SK-N-SH (cell line): ENCODE measurements at regions not wholly inside any gene's neighbourhood (a gene's known extent, or its start where the extent isn't known, plus 50 kb on each side); places are given as distances from the start of the nearest gene placed in this dataset.

ENCODE experiments used
- CTCF ChIA-PET: fragments of 300-600, 350-600 bp; formaldehyde crosslinking; extraction: SDS; loops from one replicate; lab custom pipeline; 2021; lab: Yijun Ruan, JAX
- POLR2A ChIA-PET: fragments of 350-600 bp; sonication (Branson Sonifier 250); formaldehyde crosslinking; extraction: SDS; loops from one replicate; lab custom pipeline; 2020; ENCODE audit warnings: antibody characterized with exemption, inconsistent platforms; lab: Yijun Ruan, JAX
- DNase-seq: peaks from one replicate; pipeline ENCODE4 v3.0.0; 2012
- H2AFZ ChIP-seq: fragments of 200-600 bp; sonication (generic); 2 replicates; pipeline ENCODE4 v1.8.1; 2016; ENCODE audit warnings: antibody characterized with exemption, mild to moderate bottlenecking, low read depth
- H3F3A ChIP-seq: fragments of 200-600 bp; sonication (generic); replicated peaks from 2 replicates; pipeline ENCODE3; 2016; ENCODE audit warnings: antibody characterized with exemption, mild to moderate bottlenecking; ENCODE audit not compliant: insufficient read depth
- H3K27ac ChIP-seq, 2 experiments: fragments of 200-500 bp in 1 of 2; fragments of 200-600 bp in 1 of 2; sonication (Bioruptor generic) in 1 of 2; sonication (generic), shearing (Covaris generic) in 1 of 2; 2 replicates each; pipeline versions ENCODE4 v1.5.1 to v1.6.1; 2014 to 2016; ENCODE audit warnings: low read depth in 2 of 2, inconsistent platforms in 1 of 2, low read length in 1 of 2, mild to moderate bottlenecking in 1 of 2, mixed read lengths in 1 of 2
- H3K27me3 ChIP-seq: fragments of 200-600 bp; sonication (generic), shearing (Covaris generic); 2 replicates; pipeline ENCODE4 v1.6.1; 2016; ENCODE audit warnings: mixed run types; ENCODE audit not compliant: insufficient read depth
- H3K36me3 ChIP-seq, 2 experiments: fragments of 200-500 bp in 1 of 2; fragments of 200-600 bp in 1 of 2; sonication (Bioruptor generic) in 1 of 2; sonication (generic) in 1 of 2; replicated peaks in 1 of 2; 2 replicates each; pipeline versions ENCODE3 to v1.5.1; 2014 to 2016; ENCODE audit warnings: low read length in 1 of 2, mild to moderate bottlenecking in 1 of 2; ENCODE audit not compliant: insufficient read depth in 2 of 2, control insufficient read depth in 1 of 2
- H3K4me1 ChIP-seq, 2 experiments: fragments of 200-500 bp in 1 of 2; fragments of 200-600 bp in 1 of 2; sonication (Bioruptor generic) in 1 of 2; sonication (generic), shearing (Covaris generic) in 1 of 2; 2 replicates each; pipeline versions ENCODE4 v1.5.1 to v1.6.1; 2014 to 2016; ENCODE audit warnings: low read depth in 1 of 2, low read length in 1 of 2, mixed run types in 1 of 2; ENCODE audit not compliant: insufficient read depth in 2 of 2, control insufficient read depth in 1 of 2
- H3K4me2 ChIP-seq: fragments of 200-600 bp; sonication (generic), shearing (Covaris generic); 2 replicates; pipeline ENCODE4 v1.6.1; 2017; ENCODE audit warnings: mixed run types
- H3K4me3 ChIP-seq, 2 experiments: fragments of 200-500 bp in 1 of 2; fragments of 200-600 bp in 1 of 2; sonication (Bioruptor generic) in 1 of 2; sonication (generic), shearing (Covaris generic) in 1 of 2; 2 replicates each; pipeline versions ENCODE4 v1.5.1 to v1.8.1; 2014 to 2016; ENCODE audit warnings: low read depth in 2 of 2, inconsistent platforms in 1 of 2, low read length in 1 of 2, mild to moderate bottlenecking in 1 of 2, mixed read lengths in 1 of 2, moderate library complexity in 1 of 2
- H3K79me2 ChIP-seq: fragments of 200-600 bp; sonication (generic); 2 replicates; pipeline ENCODE4 v1.8.1; 2017; ENCODE audit warnings: mild to moderate bottlenecking; ENCODE audit not compliant: insufficient read depth
- H3K9ac ChIP-seq: fragments of 200-600 bp; sonication (generic); 2 replicates; pipeline ENCODE4 v1.6.1; 2017; ENCODE audit warnings: mixed run types
- H3K9me2 ChIP-seq: fragments of 200-600 bp; sonication (generic); 2 replicates; pipeline ENCODE4 v1.6.1; 2017; ENCODE audit warnings: mixed run types
- H3K9me3 ChIP-seq: fragments of 200-600 bp; sonication (generic); 2 replicates; pipeline ENCODE4 v1.6.1; 2017; ENCODE audit warnings: mixed run types, mild to moderate bottlenecking, moderate library complexity
- H4K20me1 ChIP-seq: fragments of 200-600 bp; sonication (generic); 2 replicates; pipeline ENCODE4 v1.6.1; 2017; ENCODE audit warnings: mild to moderate bottlenecking, mixed run types; ENCODE audit not compliant: insufficient read depth
- ELF1 ChIP-seq: IDR thresholded peaks from 2 replicates; pipeline ENCODE4 v1.4.0; 2012
- EP300 ChIP-seq, 2 experiments: IDR thresholded peaks; 2 replicates each; pipeline versions ENCODE4 v1.4.0 to v1.6.1; 2012; ENCODE audit warnings: borderline replicate concordance in 1 of 2, low read depth in 1 of 2, low read length in 1 of 2
- EZH2phosphoT487 ChIP-seq: fragments of 200-600 bp; sonication (generic); IDR thresholded peaks from 2 replicates; pipeline ENCODE4 v1.6.1; 2017; ENCODE audit warnings: low read depth, mixed run types, mild to moderate bottlenecking, antibody characterized with exemption, moderate library complexity, borderline replicate concordance
- FOSL2 ChIP-seq: IDR thresholded peaks from 2 replicates; pipeline ENCODE4 v1.4.0; 2012; ENCODE audit warnings: low read depth, mild to moderate bottlenecking, moderate library complexity, borderline replicate concordance
- FOXJ3 ChIP-seq: sonication (generic); formaldehyde crosslinking; IDR thresholded peaks from 2 replicates; pipeline ENCODE4 v1.5.1; 2020; ENCODE audit warnings: mild to moderate bottlenecking, missing genetic modification reagents
- GABPA ChIP-seq: IDR thresholded peaks from 2 replicates; pipeline ENCODE4 v1.4.0; 2012; ENCODE audit warnings: low read depth, mild to moderate bottlenecking
- GATA2 ChIP-seq: sonication (generic); formaldehyde crosslinking; IDR thresholded peaks from 2 replicates; pipeline ENCODE4 v1.5.0; 2020; ENCODE audit warnings: mild to moderate bottlenecking, missing genetic modification reagents
- JUND ChIP-seq: IDR thresholded peaks from 2 replicates; pipeline ENCODE4 v1.4.0; 2012
- MEF2A ChIP-seq: IDR thresholded peaks from 2 replicates; pipeline ENCODE4 v1.4.0; 2012; ENCODE audit warnings: low read depth, borderline replicate concordance
- MXI1 ChIP-seq: IDR thresholded peaks from 2 replicates; pipeline ENCODE4 v1.6.1; 2012; ENCODE audit warnings: mild to moderate bottlenecking, low read depth, low read length, improper control_type of control experiment
- NRF1 ChIP-seq: IDR thresholded peaks from 2 replicates; pipeline ENCODE4 v1.6.1; 2012; ENCODE audit warnings: low read depth, mild to moderate bottlenecking, low read length
- RAD21 ChIP-seq: IDR thresholded peaks from 2 replicates; pipeline ENCODE4 v1.6.1; 2012; ENCODE audit warnings: mild to moderate bottlenecking, low read length
- RXRA ChIP-seq: IDR thresholded peaks from 2 replicates; pipeline ENCODE4 v1.4.0; 2012; ENCODE audit warnings: low read depth, mild to moderate bottlenecking, borderline replicate concordance
- SIN3A ChIP-seq: IDR thresholded peaks from 2 replicates; pipeline ENCODE4 v1.6.1; 2012; ENCODE audit warnings: low read depth, mild to moderate bottlenecking, low read length, moderate library complexity, borderline replicate concordance
- SMC3 ChIP-seq: IDR thresholded peaks from 2 replicates; pipeline ENCODE4 v1.6.1; 2012; ENCODE audit warnings: low read depth, low read length, improper control_type of control experiment
- TAF1 ChIP-seq: IDR thresholded peaks from 2 replicates; pipeline ENCODE4 v1.6.1; 2012; ENCODE audit warnings: low read depth, mild to moderate bottlenecking, low read length, moderate library complexity, borderline replicate concordance
- TCF12 ChIP-seq: IDR thresholded peaks from 2 replicates; pipeline ENCODE4 v1.4.0; 2012
- TEAD4 ChIP-seq: IDR thresholded peaks from 2 replicates; pipeline ENCODE4 v1.4.0; 2012; ENCODE audit warnings: mild to moderate bottlenecking, borderline replicate concordance; ENCODE audit not compliant: insufficient read depth
- WGBS: methylation state at CpG from one replicate; pipeline ENCODE4 v1.1.6; 2017; ENCODE audit warnings: low lambda C conversion rate; 5-methylcytosine and 5-hydroxymethylcytosine counted together
- TF ChIP-seq, protein P1 (sequence below): IDR thresholded peaks from 2 replicates; pipeline ENCODE4 v1.6.1; 2012; ENCODE audit warnings: mild to moderate bottlenecking, low read depth, low read length, moderate library complexity
- TF ChIP-seq, protein P2 (sequence below): fragments of 150-350 bp; IDR thresholded peaks from 2 replicates; pipeline ENCODE4 v1.6.1; 2016; ENCODE audit warnings: mild to moderate bottlenecking, low read depth, low read length
- TF ChIP-seq, protein P3 (sequence below): fragments of 200-600 bp; sonication (generic); IDR thresholded peaks from 2 replicates; pipeline ENCODE4 v1.6.1; 2017; ENCODE audit warnings: antibody characterized with exemption, mild to moderate bottlenecking, moderate library complexity
- TF ChIP-seq, protein P4 (sequence below): fragments of 150-350 bp; IDR thresholded peaks from 2 replicates; pipeline ENCODE4 v1.6.1; 2017; ENCODE audit warnings: antibody characterized with exemption, low read length, low read depth, borderline replicate concordance
- TF ChIP-seq, protein P5 (sequence below): IDR thresholded peaks from 2 replicates; pipeline ENCODE4 v1.4.0; 2012; ENCODE audit warnings: low read depth, borderline replicate concordance

DNA sequence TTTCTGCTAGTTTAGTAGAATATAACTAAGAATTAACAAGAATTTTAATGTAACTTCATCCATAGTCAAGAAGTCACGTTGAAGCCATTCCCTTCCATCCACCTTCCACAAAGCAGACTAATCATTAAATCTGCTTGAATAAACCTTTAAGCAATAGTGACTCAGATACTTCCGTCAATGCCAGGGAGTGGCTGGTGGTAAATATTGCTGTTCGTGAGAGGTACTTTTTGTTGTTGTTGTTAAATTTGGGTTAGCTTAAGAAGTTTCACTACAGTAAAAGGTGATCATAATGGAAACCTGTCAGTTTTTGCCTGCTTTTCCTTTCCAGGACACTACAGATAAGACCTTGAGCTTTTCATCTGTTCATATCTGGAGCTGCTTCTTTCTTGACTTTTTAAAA, 316.3 kb downstream of the TMA16 start (continued):
- TF ChIP-seq, protein P1, sequence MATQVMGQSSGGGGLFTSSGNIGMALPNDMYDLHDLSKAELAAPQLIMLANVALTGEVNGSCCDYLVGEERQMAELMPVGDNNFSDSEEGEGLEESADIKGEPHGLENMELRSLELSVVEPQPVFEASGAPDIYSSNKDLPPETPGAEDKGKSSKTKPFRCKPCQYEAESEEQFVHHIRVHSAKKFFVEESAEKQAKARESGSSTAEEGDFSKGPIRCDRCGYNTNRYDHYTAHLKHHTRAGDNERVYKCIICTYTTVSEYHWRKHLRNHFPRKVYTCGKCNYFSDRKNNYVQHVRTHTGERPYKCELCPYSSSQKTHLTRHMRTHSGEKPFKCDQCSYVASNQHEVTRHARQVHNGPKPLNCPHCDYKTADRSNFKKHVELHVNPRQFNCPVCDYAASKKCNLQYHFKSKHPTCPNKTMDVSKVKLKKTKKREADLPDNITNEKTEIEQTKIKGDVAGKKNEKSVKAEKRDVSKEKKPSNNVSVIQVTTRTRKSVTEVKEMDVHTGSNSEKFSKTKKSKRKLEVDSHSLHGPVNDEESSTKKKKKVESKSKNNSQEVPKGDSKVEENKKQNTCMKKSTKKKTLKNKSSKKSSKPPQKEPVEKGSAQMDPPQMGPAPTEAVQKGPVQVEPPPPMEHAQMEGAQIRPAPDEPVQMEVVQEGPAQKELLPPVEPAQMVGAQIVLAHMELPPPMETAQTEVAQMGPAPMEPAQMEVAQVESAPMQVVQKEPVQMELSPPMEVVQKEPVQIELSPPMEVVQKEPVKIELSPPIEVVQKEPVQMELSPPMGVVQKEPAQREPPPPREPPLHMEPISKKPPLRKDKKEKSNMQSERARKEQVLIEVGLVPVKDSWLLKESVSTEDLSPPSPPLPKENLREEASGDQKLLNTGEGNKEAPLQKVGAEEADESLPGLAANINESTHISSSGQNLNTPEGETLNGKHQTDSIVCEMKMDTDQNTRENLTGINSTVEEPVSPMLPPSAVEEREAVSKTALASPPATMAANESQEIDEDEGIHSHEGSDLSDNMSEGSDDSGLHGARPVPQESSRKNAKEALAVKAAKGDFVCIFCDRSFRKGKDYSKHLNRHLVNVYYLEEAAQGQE, result no peak
- TF ChIP-seq FOSL2, result no peak
- TF ChIP-seq FOXJ3 (CRISPR knock-in tag), result no peak
- TF ChIP-seq, protein P2, sequence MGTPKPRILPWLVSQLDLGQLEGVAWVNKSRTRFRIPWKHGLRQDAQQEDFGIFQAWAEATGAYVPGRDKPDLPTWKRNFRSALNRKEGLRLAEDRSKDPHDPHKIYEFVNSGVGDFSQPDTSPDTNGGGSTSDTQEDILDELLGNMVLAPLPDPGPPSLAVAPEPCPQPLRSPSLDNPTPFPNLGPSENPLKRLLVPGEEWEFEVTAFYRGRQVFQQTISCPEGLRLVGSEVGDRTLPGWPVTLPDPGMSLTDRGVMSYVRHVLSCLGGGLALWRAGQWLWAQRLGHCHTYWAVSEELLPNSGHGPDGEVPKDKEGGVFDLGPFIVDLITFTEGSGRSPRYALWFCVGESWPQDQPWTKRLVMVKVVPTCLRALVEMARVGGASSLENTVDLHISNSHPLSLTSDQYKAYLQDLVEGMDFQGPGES, result no peak
- no peak for TF ChIP-seq MXI1

DNA sequence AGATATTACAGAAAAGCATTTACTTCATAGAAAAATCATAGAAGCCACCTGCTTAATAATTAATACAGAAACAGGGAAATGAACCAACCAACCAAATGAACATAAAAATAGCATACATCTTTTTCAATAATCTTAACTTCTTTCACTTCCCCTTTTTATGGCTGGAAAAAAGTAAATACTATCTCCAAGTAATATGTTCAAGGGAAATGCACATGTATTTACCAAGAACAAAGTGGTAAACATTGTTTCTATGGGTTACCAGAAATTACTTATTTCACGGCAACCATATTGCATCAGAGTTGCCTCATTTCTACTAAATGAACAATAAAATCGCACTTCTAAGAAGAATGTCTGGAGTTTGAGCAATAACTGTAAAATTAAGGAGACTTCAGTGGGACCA, 321.3 kb downstream of the TMA16 start:
- POLR2A ChIA-PET, result no interaction called here
- Histone ChIP-seq H3K36me3 (no peaks in the 10 kb centered on the region), H3K27ac (no peak overlapping the region), H3K9me2 (no peaks in the 10 kb centered on the region), H3K4me2 (no peak overlapping the region), H3K4me1 (no peaks in the 10 kb centered on the region), H3K9ac (no peak overlapping the region), H3F3A (no peaks in the 10 kb centered on the region), H4K20me1 (no peaks in the 10 kb centered on the region), H3K79me2 (no peaks in the 10 kb centered on the region), H3K9me3 (no peaks in the 10 kb centered on the region), H3K27me3 (no peaks in the 10 kb centered on the region), H3K4me3 (no peak overlapping the region), H2AFZ (peak overlapping the region; percentile 14; the same call in 1 of the 2 replicates)
- no peak for TF ChIP-seq GABPA
- TF ChIP-seq TAF1, result no peak
- no peak for TF ChIP-seq ELF1
- TF ChIP-seq JUND, result no peak
- no peak for TF ChIP-seq FOSL2
- TF ChIP-seq, protein P3, sequence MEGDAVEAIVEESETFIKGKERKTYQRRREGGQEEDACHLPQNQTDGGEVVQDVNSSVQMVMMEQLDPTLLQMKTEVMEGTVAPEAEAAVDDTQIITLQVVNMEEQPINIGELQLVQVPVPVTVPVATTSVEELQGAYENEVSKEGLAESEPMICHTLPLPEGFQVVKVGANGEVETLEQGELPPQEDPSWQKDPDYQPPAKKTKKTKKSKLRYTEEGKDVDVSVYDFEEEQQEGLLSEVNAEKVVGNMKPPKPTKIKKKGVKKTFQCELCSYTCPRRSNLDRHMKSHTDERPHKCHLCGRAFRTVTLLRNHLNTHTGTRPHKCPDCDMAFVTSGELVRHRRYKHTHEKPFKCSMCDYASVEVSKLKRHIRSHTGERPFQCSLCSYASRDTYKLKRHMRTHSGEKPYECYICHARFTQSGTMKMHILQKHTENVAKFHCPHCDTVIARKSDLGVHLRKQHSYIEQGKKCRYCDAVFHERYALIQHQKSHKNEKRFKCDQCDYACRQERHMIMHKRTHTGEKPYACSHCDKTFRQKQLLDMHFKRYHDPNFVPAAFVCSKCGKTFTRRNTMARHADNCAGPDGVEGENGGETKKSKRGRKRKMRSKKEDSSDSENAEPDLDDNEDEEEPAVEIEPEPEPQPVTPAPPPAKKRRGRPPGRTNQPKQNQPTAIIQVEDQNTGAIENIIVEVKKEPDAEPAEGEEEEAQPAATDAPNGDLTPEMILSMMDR, result no peak
- TF ChIP-seq EP300 (IDR thresholded peaks at IDR 0.05; ENCODE audit: borderline replicate concordance in 1 of 2, low read depth in 1 of 2, low read length in 1 of 2), result no peak
- TF ChIP-seq SIN3A, result no peak
- TF ChIP-seq, protein P4, sequence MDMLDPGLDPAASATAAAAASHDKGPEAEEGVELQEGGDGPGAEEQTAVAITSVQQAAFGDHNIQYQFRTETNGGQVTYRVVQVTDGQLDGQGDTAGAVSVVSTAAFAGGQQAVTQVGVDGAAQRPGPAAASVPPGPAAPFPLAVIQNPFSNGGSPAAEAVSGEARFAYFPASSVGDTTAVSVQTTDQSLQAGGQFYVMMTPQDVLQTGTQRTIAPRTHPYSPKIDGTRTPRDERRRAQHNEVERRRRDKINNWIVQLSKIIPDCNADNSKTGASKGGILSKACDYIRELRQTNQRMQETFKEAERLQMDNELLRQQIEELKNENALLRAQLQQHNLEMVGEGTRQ, result no peak
- TF ChIP-seq GATA2, result no peak
- TF ChIP-seq EZH2phosphoT487, result no peak
- no peak for TF ChIP-seq RAD21
- no peak for TF ChIP-seq RXRA
- TF ChIP-seq TCF12, result no peak
- TF ChIP-seq SMC3, result no peak
- TF ChIP-seq, protein P5, sequence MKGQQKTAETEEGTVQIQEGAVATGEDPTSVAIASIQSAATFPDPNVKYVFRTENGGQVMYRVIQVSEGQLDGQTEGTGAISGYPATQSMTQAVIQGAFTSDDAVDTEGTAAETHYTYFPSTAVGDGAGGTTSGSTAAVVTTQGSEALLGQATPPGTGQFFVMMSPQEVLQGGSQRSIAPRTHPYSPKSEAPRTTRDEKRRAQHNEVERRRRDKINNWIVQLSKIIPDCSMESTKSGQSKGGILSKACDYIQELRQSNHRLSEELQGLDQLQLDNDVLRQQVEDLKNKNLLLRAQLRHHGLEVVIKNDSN, result no peak
- no peak for TF ChIP-seq NRF1
- TF ChIP-seq TEAD4, result no peak
- no peak for TF ChIP-seq MEF2A
- WGBS, result 8% methylated on average over 2 of the region's 2 CpGs
- DNase-seq, result no peak
- CTCF ChIA-PET, result no interaction called here
